ENCODE measurements at regions not wholly inside any gene's neighbourhood (a gene's known extent, or its start where the extent isn't known, plus 50 kb on each side); places are given as distances from the start of the nearest gene placed in this dataset.

DNA sequence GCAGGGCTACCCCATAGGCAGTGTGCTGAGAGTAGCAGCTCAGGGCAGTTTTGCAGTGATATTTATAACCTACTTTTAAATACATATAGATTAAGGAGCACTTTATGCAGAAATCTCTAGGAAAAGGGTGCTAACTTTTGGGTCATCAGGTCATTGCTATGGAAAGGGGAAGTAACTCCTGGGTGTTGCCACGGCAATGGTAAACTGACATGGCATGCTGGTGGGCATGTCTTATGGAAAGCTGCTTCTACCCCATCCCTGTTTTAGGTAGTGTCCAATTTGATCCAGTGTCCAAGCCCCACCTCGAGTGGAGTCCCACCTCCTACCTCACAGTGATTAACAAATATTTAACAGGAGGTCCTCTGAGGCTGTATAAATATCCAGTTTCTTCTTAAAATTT is 56.8 kb upstream of the XPA start:
- Histone ChIP-seq H3K9me3 (no peaks in the 10 kb centered on the region), H3K4me1 (no peaks in the 10 kb centered on the region), H3K27ac (no peak overlapping the region), H3K36me3 (no peaks in the 10 kb centered on the region), H3K27me3 (no peaks in the 10 kb centered on the region), H3K4me3 (no peak overlapping the region)
- TF ChIP-seq CTCF (IDR thresholded peaks at IDR 0.05), result no peak
- DNase-seq (ENCODE audit: low spot score), result no peak

DNA sequence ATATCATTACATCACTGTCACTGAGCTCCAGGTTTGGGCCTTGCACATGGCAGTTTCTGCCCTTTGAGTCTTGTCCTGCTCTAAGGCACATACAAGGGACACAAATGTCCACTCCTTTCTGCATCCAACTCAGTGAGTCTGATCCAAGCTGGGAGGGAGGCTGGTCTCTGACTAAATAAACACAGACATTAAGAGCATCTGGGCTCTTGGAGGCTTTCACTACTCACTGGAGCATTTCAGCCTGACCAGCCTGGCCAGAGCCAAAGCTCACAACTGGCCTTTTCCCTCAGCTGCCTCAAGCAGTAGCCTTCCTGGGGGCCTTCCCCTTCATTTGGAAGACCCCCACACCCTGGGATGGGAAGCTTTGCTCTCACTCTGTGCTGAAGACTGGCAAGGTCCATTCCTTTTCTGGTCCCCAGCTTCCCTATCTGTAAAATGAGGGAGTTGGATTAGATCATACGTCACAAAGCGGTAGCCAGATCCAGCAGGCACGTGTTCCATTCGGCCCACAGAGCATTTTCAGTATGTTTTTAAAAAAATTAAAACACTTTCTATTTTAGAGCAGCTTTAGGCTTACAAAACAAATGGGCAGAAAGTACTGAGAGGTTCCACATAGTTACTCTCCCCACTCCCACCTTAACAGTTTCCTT is 58.6 kb upstream of the XPA start:
- H3K4me3 ChIP-seq, result no peak overlapping the region
- H3K36me3 ChIP-seq, result no peaks in the 10 kb centered on the region
- H3K27me3 ChIP-seq, result no peaks in the 10 kb centered on the region
- H3K9me3 ChIP-seq, result no peaks in the 10 kb centered on the region
- no peak for TF ChIP-seq CTCF (IDR thresholded peaks at IDR 0.05)
- DNase-seq (ENCODE audit: low spot score), result no peak
- peaks cover 0 to 4% of the 10 kb centered on the region in 2 donors for H3K4me1 ChIP-seq
- H3K27ac ChIP-seq, result no peak overlapping the region

GRCh38 chr9:97756991-97757390 is 59.9 kb upstream of the XPA start:
- no peak for DNase-seq (ENCODE audit: low spot score)
- Histone ChIP-seq H3K4me1 (peaks cover 0 to 4% of the 10 kb centered on the region in 2 donors), H3K27ac (no peak overlapping the region), H3K9me3 (no peaks in the 10 kb centered on the region), H3K27me3 (no peaks in the 10 kb centered on the region), H3K36me3 (no peaks in the 10 kb centered on the region), H3K4me3 (no peak overlapping the region)
- TF ChIP-seq CTCF (IDR thresholded peaks at IDR 0.05), result no peak

- Histone ChIP-seq H3K4me3 (no peak overlapping the region), H3K27ac (no peak overlapping the region), H3K4me1 (peaks cover 0 to 4% of the 10 kb centered on the region in 2 donors), H3K27me3 (no peaks in the 10 kb centered on the region), H3K9me3 (no peaks in the 10 kb centered on the region), H3K36me3 (no peaks in the 10 kb centered on the region)
- DNase-seq (ENCODE audit: low spot score), result no peak
- TF ChIP-seq CTCF (IDR thresholded peaks at IDR 0.05), result no peak
Observed at GRCh38 chr9:97758334-97758916, 61.3 kb upstream of the XPA start.

DNA sequence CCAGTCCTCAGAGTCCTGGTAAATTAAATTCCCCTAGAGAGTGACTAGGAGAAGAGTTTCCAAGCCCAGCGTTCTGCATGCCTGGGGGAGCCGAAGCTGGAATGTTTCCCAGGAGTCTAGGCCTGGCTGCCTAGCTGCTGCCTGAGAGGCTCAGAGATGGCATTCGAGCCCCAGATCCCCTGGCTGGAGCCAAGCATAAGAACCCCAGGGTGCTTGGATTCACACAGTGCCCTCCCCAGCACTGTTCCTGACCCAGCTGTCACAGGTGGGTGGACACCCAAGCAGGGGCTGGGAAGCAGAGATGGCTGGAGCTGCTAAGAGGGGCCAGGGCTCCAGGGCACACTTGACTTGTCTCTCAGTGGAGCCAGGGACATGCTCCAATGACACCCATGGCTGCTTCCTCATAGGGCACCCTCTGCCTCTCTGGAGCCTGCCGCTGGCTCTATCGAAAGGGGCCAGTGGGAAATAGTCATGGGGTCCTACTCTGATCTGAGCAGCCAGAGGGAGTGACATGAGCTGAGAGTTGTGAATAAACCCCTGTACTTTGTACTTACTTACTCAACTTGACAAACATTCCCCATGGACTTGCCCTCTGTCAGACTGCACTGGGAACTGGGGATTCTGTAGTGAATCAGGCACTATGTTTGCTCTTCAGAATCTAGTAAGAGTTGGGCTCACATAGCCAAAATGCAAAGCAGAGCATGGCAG is 62.6 kb upstream of the XPA start:
- TF ChIP-seq CTCF (IDR thresholded peaks at IDR 0.05), result no peak
- Histone ChIP-seq H3K4me1 (peaks cover 0 to 4% of the 10 kb centered on the region in 2 donors), H3K27me3 (no peaks in the 10 kb centered on the region), H3K27ac (no peak overlapping the region), H3K36me3 (no peaks in the 10 kb centered on the region), H3K9me3 (no peaks in the 10 kb centered on the region), H3K4me3 (no peak overlapping the region)
- DNase-seq (ENCODE audit: low spot score), result no peak

Measured in right atrium auricular region (tissue), 2 donors.